GM23338 (cell line): ENCODE measurements at regions not wholly inside any gene's neighbourhood (a gene's known extent, or its start where the extent isn't known, plus 50 kb on each side); places are given as distances from the start of the nearest gene placed in this dataset.

Source experiments
- CREB1 ChIP-seq: fragments of 250-450 bp; sonication (Bioruptor Pico); IDR thresholded peaks from 2 replicates; pipeline ENCODE4 v1.5.0; 2020; ENCODE audit warnings: low read depth, mild to moderate bottlenecking, moderate library complexity
- CTCF ChIP-seq, 2 experiments: fragments of 200-600 bp in 1 of 2; sonication (generic) in 1 of 2; conservative IDR thresholded peaks; 2 replicates each; pipeline versions ENCODE4 v1.5.1 to v1.6.1; 2016 to 2017; ENCODE audit warnings: antibody characterized with exemption in 2 of 2, low read depth in 2 of 2, mild to moderate bottlenecking in 2 of 2, moderate library complexity in 1 of 2
- ETS1 ChIP-seq: IDR thresholded peaks from 2 replicates; pipeline ENCODE4 v1.6.1; 2016; ENCODE audit warnings: antibody characterized with exemption
- EZH2 ChIP-seq: fragments of 200-600 bp; sonication (generic); IDR thresholded peaks from one replicate; pipeline ENCODE4 v1.8.0; 2017; ENCODE audit warnings: antibody characterized with exemption, mild to moderate bottlenecking, low read depth; ENCODE audit not compliant: unreplicated experiment
- EZH2phosphoT487 ChIP-seq: fragments of 200-600 bp; sonication (generic); IDR thresholded peaks from one replicate; pipeline ENCODE4 v1.8.1; 2018; ENCODE audit warnings: antibody characterized with exemption; ENCODE audit not compliant: unreplicated experiment
- POLR2AphosphoS5 ChIP-seq: IDR thresholded peaks from 2 replicates; pipeline ENCODE4 v1.6.1; 2016; ENCODE audit warnings: antibody characterized with exemption, low read depth
- REST ChIP-seq: IDR thresholded peaks from one replicate; pipeline ENCODE4 v1.6.1; 2018; ENCODE audit warnings: antibody characterized with exemption; ENCODE audit not compliant: unreplicated experiment
- STAT1 ChIP-seq: IDR thresholded peaks from one replicate; pipeline ENCODE4 v1.6.1; 2016; ENCODE audit warnings: antibody characterized with exemption; ENCODE audit not compliant: unreplicated experiment
- ZNF114 ChIP-seq: fragments of 250-450 bp; sonication (Bioruptor Pico); IDR thresholded peaks from 2 replicates; pipeline ENCODE4 v1.5.0; 2020; ENCODE audit warnings: mild to moderate bottlenecking, moderate library complexity

- TF ChIP-seq CTCF (conservative IDR thresholded peaks at IDR 0.05; ENCODE audit: low read depth in 2 of 2) (no peak), ZNF114 (CRISPR knock-in tag) (no peak), POLR2AphosphoS5 (no peak), CREB1 (no peak), ETS1 (no peak), EZH2phosphoT487 (no peak), REST (no peak), EZH2 (no peak), STAT1 (no peak)
These were observed 678.8 kb upstream of the NR3C2 start for GRCh38 chr4:149121023-149121404.
